NOMO-1 (cell line): ENCODE measurements at regions not wholly inside any gene's neighbourhood (a gene's known extent, or its start where the extent isn't known, plus 50 kb on each side); places are given as distances from the start of the nearest gene placed in this dataset.

ENCODE experiments used
- DNase-seq, 2 experiments: peaks; one replicate each; lab custom pipeline; 2025; ENCODE audit not compliant: unreplicated experiment in 2 of 2; lab: John Stamatoyannopoulos, UW

- no peak for DNase-seq
These were observed 423.7 kb upstream of the CADM1 start for GRCh38 chr11:115927823-115928329.

- DNase-seq, result no peak
These were observed 422.4 kb upstream of the CADM1 start for GRCh38 chr11:115926601-115927000.

- DNase-seq, result peak; percentile 33 to 54
These were observed 421.9 kb upstream of the CADM1 start for GRCh38 chr11:115926138-115926537.

GRCh38 chr11:115925568-115926090 lies 421.4 kb upstream of the CADM1 start:
- DNase-seq, result no peak

GRCh38 chr11:115924744-115925567 lies 420.7 kb upstream of the CADM1 start:
- no peak for DNase-seq

GRCh38 chr11:115922876-115923275 lies 418.7 kb upstream of the CADM1 start:
- DNase-seq, result no peak

GRCh38 chr11:115921986-115922385 lies 417.8 kb upstream of the CADM1 start:
- DNase-seq, result no peak

GRCh38 chr11:115921540-115921939 lies 417.3 kb upstream of the CADM1 start:
- no peak for DNase-seq

GRCh38 chr11:115920841-115921480 lies 416.7 kb upstream of the CADM1 start:
- DNase-seq, result no peak

- no peak for DNase-seq
These were observed 415.9 kb upstream of the CADM1 start for GRCh38 chr11:115920092-115920461.

GRCh38 chr11:115919341-115920091 lies 415.3 kb upstream of the CADM1 start:
- peak; percentile 55 to 58 for DNase-seq

GRCh38 chr11:115918576-115918975 lies 414.4 kb upstream of the CADM1 start:
- no peak for DNase-seq

GRCh38 chr11:115916608-115917007 lies 412.4 kb upstream of the CADM1 start:
- DNase-seq, result no peak

GRCh38 chr11:115912484-115912945 lies 408.3 kb upstream of the CADM1 start:
- DNase-seq, result peak; percentile 67 to 93

- no peak for DNase-seq
These were observed 407.6 kb upstream of the CADM1 start for GRCh38 chr11:115911613-115912346.

- DNase-seq, result no peak
These were observed 406.2 kb upstream of the CADM1 start for GRCh38 chr11:115910379-115910778.

- DNase-seq, result no peak
These were observed 402.0 kb upstream of the CADM1 start for GRCh38 chr11:115906171-115906570.

GRCh38 chr11:115905341-115906000 lies 401.3 kb upstream of the CADM1 start:
- DNase-seq, result peak in 1 of 2 experiments; percentile 12

- no peak for DNase-seq
These were observed 399.0 kb upstream of the CADM1 start for GRCh38 chr11:115903179-115903578.

- DNase-seq, result no peak
These were observed 396.9 kb upstream of the CADM1 start for GRCh38 chr11:115901069-115901468.
